H1 (cell line): ENCODE measurements at regions not wholly inside any gene's neighbourhood (a gene's known extent, or its start where the extent isn't known, plus 50 kb on each side); places are given as distances from the start of the nearest gene placed in this dataset.
A peak's percentile ranks its signal among the peaks of the same experiment; 100 is the strongest.

Experiments used
- CTCF ChIA-PET: fragments of 300-600 bp; sonication (Branson Sonifier 250); formaldehyde crosslinking; loops from one replicate; lab custom pipeline; 2021; ENCODE audit not compliant: partially characterized antibody; lab: Charles Lee
- POLR2A ChIA-PET: fragments of 300-600 bp; sonication (Branson Sonifier 250); formaldehyde crosslinking; loops from one replicate; lab custom pipeline; 2021; ENCODE audit warnings: inconsistent platforms; ENCODE audit not compliant: partially characterized antibody; lab: Charles Lee
- DNase-seq, 2 experiments: peaks; one replicate each; pipeline versions ENCODE4 v3.0.0 to v3.0.0-alpha.2; 2010 to 2022; ENCODE audit warnings: low spot score in 2 of 2, low read depth in 1 of 2, mixed read lengths in 1 of 2
- FAIRE-seq: peaks from 2 replicates; lab custom pipeline; 2011; peaks lifted over from hg19 to GRCh38; lab: Jason Lieb, UNC
- H2AFZ ChIP-seq: 2 replicates; pipeline ENCODE4 v1.8.1; 2012; ENCODE audit warnings: low read length, inconsistent platforms
- H2AK5ac ChIP-seq: 2 replicates; pipeline ENCODE4 v1.6.1; 2013; ENCODE audit warnings: low read depth, low read length
- H2BK120ac ChIP-seq: replicated peaks from 2 replicates; pipeline ENCODE3; 2013; ENCODE audit warnings: low read depth, low read length, inconsistent platforms
- H2BK12ac ChIP-seq: 2 replicates; pipeline ENCODE4 v1.6.1; 2013; ENCODE audit warnings: low read depth, low read length
- H2BK15ac ChIP-seq: 2 replicates; pipeline ENCODE4 v1.6.1; 2013; ENCODE audit warnings: low read length
- H2BK20ac ChIP-seq: 2 replicates; pipeline ENCODE4 v1.6.1; 2013; ENCODE audit warnings: low read length
- H2BK5ac ChIP-seq: 2 replicates; pipeline ENCODE4 v1.6.1; 2013; ENCODE audit warnings: low read depth, low read length
- H3K14ac ChIP-seq: 2 replicates; pipeline ENCODE4 v1.6.1; 2013; ENCODE audit warnings: inconsistent platforms; ENCODE audit not compliant: insufficient read length
- H3K18ac ChIP-seq: 2 replicates; pipeline ENCODE4 v1.6.1; 2013; ENCODE audit warnings: low read length; ENCODE audit errors: extremely low read depth
- H3K23ac ChIP-seq: 2 replicates; pipeline ENCODE4 v1.6.1; 2013; ENCODE audit warnings: inconsistent platforms; ENCODE audit not compliant: insufficient read length
- H3K23me2 ChIP-seq: 2 replicates; pipeline ENCODE4 v1.6.1; 2013; ENCODE audit warnings: low read depth, low read length
- H3K27ac ChIP-seq: 2 replicates; pipeline ENCODE4 v1.6.1; 2011; ENCODE audit warnings: low read depth, low read length, inconsistent platforms
- H3K27me3 ChIP-seq, 4 experiments: replicated peaks in 1 of 4; 1 replicate in 1 of 4; 2 replicates in 3 of 4; pipeline versions ENCODE4 v1.6.1 to v1.8.1; 2011 to 2013; ENCODE audit warnings: low read length in 3 of 4, mild to moderate bottlenecking in 3 of 4, inconsistent platforms in 2 of 4, mixed read lengths in 2 of 4, moderate library complexity in 1 of 4; ENCODE audit not compliant: control insufficient read depth in 3 of 4, insufficient read depth in 3 of 4; ENCODE audit errors: extremely low read depth in 1 of 4
- H3K36me3 ChIP-seq, 4 experiments: 2 replicates each; pipeline versions ENCODE4 v1.6.1 to v1.8.1; 2011 to 2013; ENCODE audit warnings: mild to moderate bottlenecking in 4 of 4, low read length in 3 of 4, moderate library complexity in 2 of 4, control low read depth in 1 of 4, inconsistent platforms in 1 of 4; ENCODE audit not compliant: insufficient read depth in 4 of 4, control insufficient read depth in 2 of 4
- H3K4ac ChIP-seq: replicated peaks from 2 replicates; pipeline ENCODE3; 2013; ENCODE audit warnings: low read length, low read depth, mixed read lengths, inconsistent platforms; ENCODE audit not compliant: insufficient read length
- H3K4me1 ChIP-seq, 4 experiments: replicated peaks in 1 of 4; 1 replicate in 1 of 4; 2 replicates in 3 of 4; pipeline versions ENCODE4 v1.6.1 to v1.8.1; 2011 to 2013; ENCODE audit warnings: low read length in 3 of 4, inconsistent platforms in 2 of 4, mixed read lengths in 1 of 4; ENCODE audit not compliant: insufficient read depth in 4 of 4, control insufficient read depth in 3 of 4
- H3K4me2 ChIP-seq, 2 experiments: 2 replicates each; pipeline versions ENCODE4 v1.6.1 to v1.8.1; 2011 to 2013; ENCODE audit warnings: low read depth in 2 of 2, low read length in 2 of 2, control low read depth in 1 of 2, inconsistent platforms in 1 of 2, mild to moderate bottlenecking in 1 of 2; ENCODE audit not compliant: insufficient read depth in 1 of 2
- H3K4me3 ChIP-seq, 4 experiments: fragments of 200-600, 300-600 bp in 1 of 4; sonication (generic), shearing (Covaris generic), sonication (Bioruptor Twin) in 1 of 4; 2 replicates each; pipeline versions ENCODE4 v1.5.1 to v1.8.1; 2011 to 2016; ENCODE audit warnings: low read length in 4 of 4, low read depth in 3 of 4, control low read depth in 2 of 4, inconsistent platforms in 2 of 4, mild to moderate bottlenecking in 2 of 4, mixed read lengths in 1 of 4, moderate library complexity in 1 of 4; ENCODE audit not compliant: insufficient read depth in 2 of 4; ENCODE audit errors: extremely low read depth in 1 of 4
- H3K56ac ChIP-seq: replicated peaks from 2 replicates; pipeline ENCODE3; 2013; ENCODE audit warnings: low read depth, mild to moderate bottlenecking, mixed read lengths, low read length, inconsistent platforms; ENCODE audit not compliant: insufficient read length
- H3K79me1 ChIP-seq: 2 replicates; pipeline ENCODE4 v1.6.1; 2013; ENCODE audit warnings: low read depth, low read length, control low read depth
- H3K79me2 ChIP-seq, 2 experiments: 2 replicates each; pipeline versions ENCODE4 v1.6.1 to v1.8.1; 2012 to 2013; ENCODE audit warnings: low read length in 2 of 2, mild to moderate bottlenecking in 2 of 2, inconsistent platforms in 1 of 2; ENCODE audit not compliant: insufficient read depth in 2 of 2, control insufficient read depth in 1 of 2
- H3K9ac ChIP-seq, 4 experiments: replicated peaks in 1 of 4; 1 replicate in 1 of 4; 2 replicates in 3 of 4; pipeline versions ENCODE4 v1.6.1 to v1.8.1; 2011 to 2013; ENCODE audit warnings: low read depth in 3 of 4, low read length in 3 of 4, control low read depth in 2 of 4, mild to moderate bottlenecking in 2 of 4, moderate library complexity in 2 of 4, inconsistent platforms in 1 of 4; ENCODE audit errors: extremely low read depth in 1 of 4
- H3K9me3 ChIP-seq, 2 experiments: 2 replicates each; pipeline versions ENCODE4 v1.6.1 to v1.8.1; 2012 to 2013; ENCODE audit warnings: mild to moderate bottlenecking in 2 of 2, moderate library complexity in 2 of 2, control low read depth in 1 of 2, inconsistent platforms in 1 of 2, low read depth in 1 of 2, low read length in 1 of 2, mixed read lengths in 1 of 2; ENCODE audit not compliant: insufficient read depth in 2 of 2
- H4K20me1 ChIP-seq, 2 experiments: replicated peaks in 1 of 2; 2 replicates each; pipeline versions ENCODE3 to v1.8.1; 2011 to 2013; ENCODE audit warnings: inconsistent platforms in 2 of 2, low read length in 2 of 2, mild to moderate bottlenecking in 1 of 2; ENCODE audit not compliant: insufficient read depth in 2 of 2, control insufficient read depth in 1 of 2
- H4K5ac ChIP-seq: 2 replicates; pipeline ENCODE4 v1.6.1; 2013; ENCODE audit warnings: low read length, low read depth, mixed read lengths, inconsistent platforms; ENCODE audit not compliant: insufficient read length
- H4K8ac ChIP-seq: 2 replicates; pipeline ENCODE4 v1.8.0; 2013; ENCODE audit warnings: mild to moderate bottlenecking, moderate library complexity, low read length, inconsistent platforms; ENCODE audit not compliant: insufficient read depth; ENCODE audit errors: extremely low read depth
- H4K91ac ChIP-seq: replicated peaks from 2 replicates; pipeline ENCODE3; 2013; ENCODE audit warnings: low read length, mixed read lengths, inconsistent platforms; ENCODE audit not compliant: insufficient read length
- BRCA1 ChIP-seq: IDR thresholded peaks from 2 replicates; pipeline ENCODE4 v1.6.1; 2012; ENCODE audit warnings: low read depth, low read length, improper control_type of control experiment
- CBX8 ChIP-seq: fragments of 300-800, 300-1000 bp; sonication (generic); IDR thresholded peaks from 2 replicates; pipeline ENCODE4 v1.7.1; 2016; ENCODE audit warnings: low read depth, low read length, borderline replicate concordance
- CEBPB ChIP-seq: IDR thresholded peaks from 2 replicates; pipeline ENCODE4 v1.6.1; 2012; ENCODE audit warnings: low read depth, low read length
- EGR1 ChIP-seq: IDR thresholded peaks from 2 replicates; pipeline ENCODE4 v1.6.1; 2011; ENCODE audit warnings: low read depth, low read length, borderline replicate concordance
- EZH2 ChIP-seq: fragments of 200-600 bp; sonication (generic); IDR thresholded peaks from 2 replicates; pipeline ENCODE4 v1.7.1; 2012; ENCODE audit warnings: low read depth, mild to moderate bottlenecking, moderate library complexity, low read length, inconsistent platforms; ENCODE audit not compliant: severe bottlenecking
- FOSL1 ChIP-seq: IDR thresholded peaks from 2 replicates; pipeline ENCODE4 v1.6.1; 2011; ENCODE audit warnings: mild to moderate bottlenecking, low read depth, low read length, moderate library complexity; ENCODE audit not compliant: insufficient read depth
- KDM4A ChIP-seq: IDR thresholded peaks from one replicate; pipeline ENCODE4 v1.7.1; 2012; ENCODE audit warnings: low read depth, mild to moderate bottlenecking, moderate library complexity, low read length, inconsistent platforms; ENCODE audit not compliant: severe bottlenecking
- MAFK ChIP-seq: IDR thresholded peaks from 2 replicates; pipeline ENCODE4 v1.6.1; 2012; ENCODE audit warnings: low read depth, mild to moderate bottlenecking, improper control_type of control experiment, low read length
- POLR2A ChIP-seq, 2 experiments: IDR thresholded peaks; 1 replicate in 1 of 2; 2 replicates in 1 of 2; pipeline ENCODE4 v1.6.1; 2011; ENCODE audit warnings: low read depth in 2 of 2, low read length in 2 of 2, mild to moderate bottlenecking in 2 of 2; ENCODE audit errors: control extremely low read depth in 1 of 2
- RXRA ChIP-seq: IDR thresholded peaks from 2 replicates; pipeline ENCODE4 v1.6.1; 2011; ENCODE audit warnings: low read depth, mild to moderate bottlenecking, low read length, moderate library complexity; ENCODE audit not compliant: insufficient read depth
- SIRT6 ChIP-seq: IDR thresholded peaks from one replicate; pipeline ENCODE4 v1.7.1; 2012; ENCODE audit warnings: low read length, inconsistent platforms
- SP4 ChIP-seq: IDR thresholded peaks from 2 replicates; pipeline ENCODE4 v1.6.1; 2012; ENCODE audit warnings: low read length, inconsistent platforms
- SUZ12 ChIP-seq: fragments of 200-600 bp; sonication (generic); IDR thresholded peaks from 2 replicates; pipeline ENCODE4 v1.6.1; 2012; ENCODE audit warnings: mild to moderate bottlenecking, inconsistent platforms, low read length, moderate library complexity, mixed read lengths
- TCF12 ChIP-seq: IDR thresholded peaks from 2 replicates; pipeline ENCODE4 v1.6.1; 2011; ENCODE audit warnings: low read depth, mild to moderate bottlenecking, low read length
- WGBS, 2 experiments: shearing (Covaris generic) in 1 of 2; methylation state at CpG; one replicate each; pipeline versions ENCODE4 v1.1.6 to v1.1.7; 2013 to 2015; ENCODE audit warnings: low lambda C conversion rate in 2 of 2, mixed read lengths in 2 of 2, inconsistent platforms in 1 of 2, low coverage in 1 of 2, missing lambda C conversion rate in 1 of 2; ENCODE audit not compliant: insufficient replicate concordance in 2 of 2, insufficient coverage in 1 of 2, insufficient read length in 1 of 2; ENCODE audit errors: extremely low coverage in 1 of 2, missing lambda C conversion rate in 1 of 2; 5-methylcytosine and 5-hydroxymethylcytosine counted together
- TF ChIP-seq, protein P1 (sequence below): IDR thresholded peaks from 2 replicates; pipeline ENCODE4 v1.6.1; 2011; ENCODE audit warnings: low read depth, mild to moderate bottlenecking, low read length; ENCODE audit not compliant: insufficient read depth

DNA sequence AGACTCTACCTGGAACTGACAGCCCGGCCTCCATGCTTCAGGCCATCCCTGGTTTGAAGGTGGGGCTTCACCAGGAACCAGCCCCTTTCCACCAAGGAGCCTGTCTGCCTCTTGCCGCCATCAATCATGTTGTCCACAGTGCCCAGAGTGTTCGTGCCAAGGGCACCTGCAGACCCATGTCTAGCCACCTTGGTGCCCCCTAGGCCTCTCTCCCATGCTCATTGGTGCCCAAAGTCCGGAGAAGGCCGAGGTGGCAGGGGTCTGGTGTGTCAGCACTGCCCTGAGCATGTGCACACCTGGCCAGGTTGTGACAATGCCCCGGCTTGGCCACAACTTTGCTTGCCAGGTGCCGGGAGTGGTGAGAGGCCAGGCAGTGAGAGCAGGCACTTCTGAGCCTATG is 114.8 kb downstream of the COPS8 start:
- Histone ChIP-seq H3K79me1 (no peaks in the 10 kb centered on the region), H2AFZ (no peak overlapping the region), H3K79me2 (no peaks in the 10 kb centered on the region), H3K9me3 (no peaks in the 10 kb centered on the region; a peak in 1 of 4 replicates), H4K8ac (no peak overlapping the region; the same call in 1 of the 2 replicates), H3K36me3 (no peaks in the 10 kb centered on the region), H2BK20ac (peak overlapping the region; percentile 97; the same call in 1 of the 2 replicates), H3K4me2 (no peak overlapping the region), H3K4me1 (peaks cover 6 to 23% (median 16%) of the 10 kb centered on the region in 4 experiments), H3K56ac (no peak overlapping the region), H3K27ac (no peak overlapping the region), H3K27me3 (no peaks in the 10 kb centered on the region; a peak in 3 of 7 replicates), H3K4me3 (no peak overlapping the region), H3K9ac (no peak overlapping the region), H4K5ac (no peak overlapping the region), H4K20me1 (no peaks in the 10 kb centered on the region), H2BK120ac (peak overlapping the region; percentile 84), H4K91ac (peak overlapping the region; percentile 91), H3K14ac (peak overlapping the region; percentile 32), H2AK5ac (peak overlapping the region; percentile 42), H3K23me2 (no peaks in the 10 kb centered on the region), H3K23ac (no peak overlapping the region), H2BK15ac (peak overlapping the region; percentile 89; the same call in 1 of the 2 replicates), H2BK12ac (peak overlapping the region; percentile 99), H3K18ac (peak overlapping the region; percentile 55), H2BK5ac (peak overlapping the region; percentile 96; the same call in 1 of the 2 replicates), H3K4ac (peak overlapping the region; percentile 28)
- DNase-seq (peak in 1 of 2 experiments; percentile 31), FAIRE-seq (no peak)
- POLR2A ChIA-PET = no interaction called here
- 95% methylated on average over 7 of the region's 7 CpGs; no CpG with 5 or more reads in 1 of the 2 experiments for WGBS, 2 experiments
- CTCF ChIA-PET = interaction anchor here (0.6 to 3.8 kb wide), 2 partner anchors 8 to 1264 kb away, joined by 3 to 16 read pairs; no protein-coding TSS in a partner anchor
- TF ChIP-seq, protein P1, sequence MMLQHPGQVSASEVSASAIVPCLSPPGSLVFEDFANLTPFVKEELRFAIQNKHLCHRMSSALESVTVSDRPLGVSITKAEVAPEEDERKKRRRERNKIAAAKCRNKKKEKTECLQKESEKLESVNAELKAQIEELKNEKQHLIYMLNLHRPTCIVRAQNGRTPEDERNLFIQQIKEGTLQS = no peak
- TF ChIP-seq EGR1 (no peak), KDM4A (no peak), CEBPB (no peak), FOSL1 (no peak), BRCA1 (no peak), RXRA (no peak), TCF12 (no peak), SIRT6 (no peak), POLR2A (IDR thresholded peaks at IDR 0.05; ENCODE audit: control extremely low read depth in 1 of 2, low read depth in 2 of 2, low read length in 2 of 2) (no peak), EZH2 (no peak), SP4 (no peak), MAFK (no peak), SUZ12 (no peak), CBX8 (no peak)
